Activated CD4-positive, alpha-beta T cell treated with anti-CD3 and anti-CD28 coated beads for 4 hours (primary cell): ENCODE measurements at regions not wholly inside any gene's neighbourhood (a gene's known extent, or its start where the extent isn't known, plus 50 kb on each side); places are given as distances from the start of the nearest gene placed in this dataset.

Source experiments
- DNase-seq, 2 donors: peaks; one replicate each; pipeline ENCODE4 v3.0.0-alpha.2; 2020

- no peak for DNase-seq
Observed at GRCh38 chr10:90347239-90347638, 510.6 kb downstream of the HTR7 start.

- no peak for DNase-seq
Observed at GRCh38 chr10:90350122-90350521, 507.7 kb downstream of the HTR7 start.

DNA sequence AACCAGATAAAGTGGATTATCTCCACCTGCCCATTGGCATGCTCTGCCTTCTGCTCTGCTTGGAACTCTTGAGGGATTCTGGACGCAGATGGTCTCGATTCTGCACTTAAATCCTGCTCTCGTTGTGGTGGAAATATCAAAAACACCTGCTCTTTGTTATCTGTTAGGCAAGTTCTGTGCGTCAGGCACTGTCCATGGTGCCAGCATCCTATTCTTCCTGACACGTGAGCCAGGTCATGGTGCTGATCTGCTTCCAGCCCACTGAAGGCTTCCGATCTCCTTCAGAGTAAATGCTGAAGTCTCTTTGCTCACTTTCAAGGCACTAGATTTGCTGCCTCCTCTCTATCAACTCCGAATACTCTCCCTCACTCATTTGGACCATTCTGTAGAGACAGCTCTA lies 505.6 kb downstream of the HTR7 start:
- no peak for DNase-seq

DNA sequence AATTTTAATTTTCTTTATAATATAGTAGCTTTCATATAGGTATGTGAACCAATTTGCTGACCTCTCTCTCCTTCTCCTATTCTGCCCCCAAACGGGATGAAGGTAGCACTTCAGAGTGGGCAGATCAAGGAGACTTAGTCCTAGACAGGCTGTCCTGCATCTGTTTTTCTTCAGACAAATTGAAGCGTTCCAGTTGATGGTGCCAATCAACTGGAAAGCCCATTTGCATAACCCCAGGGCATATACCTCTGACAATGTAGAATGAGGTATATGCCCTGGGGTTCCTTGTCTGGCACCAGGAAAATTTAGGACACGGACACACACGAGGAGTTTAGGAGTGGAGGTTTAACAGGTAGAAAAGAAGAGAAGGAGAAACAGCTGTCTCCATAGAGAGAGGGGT lies 502.9 kb downstream of the HTR7 start:
- DNase-seq = no peak

- DNase-seq = no peak
Observed at GRCh38 chr10:90363799-90364483, 493.9 kb downstream of the HTR7 start.

DNA sequence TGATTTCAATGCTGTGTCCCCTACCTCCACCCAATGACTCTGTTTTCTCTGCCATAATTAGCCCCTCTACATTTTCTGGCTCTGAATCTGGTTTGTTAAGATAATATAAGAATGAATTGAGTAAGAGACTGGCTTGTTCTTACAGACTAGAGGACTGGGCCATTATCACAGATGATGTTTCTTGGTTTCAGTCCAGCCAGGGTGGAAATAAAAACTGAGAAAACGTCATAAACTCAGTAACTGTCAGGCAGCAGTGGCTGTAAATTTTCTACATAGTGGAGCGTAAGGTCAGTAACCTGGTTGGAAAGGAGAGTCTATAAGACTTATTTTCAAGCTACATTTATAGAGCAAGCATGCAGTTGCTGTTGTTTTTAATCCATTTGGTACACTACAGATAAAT lies 485.4 kb downstream of the HTR7 start:
- DNase-seq = no peak

- DNase-seq = no peak
Observed at GRCh38 chr10:90373911-90374310, 483.9 kb downstream of the HTR7 start.

GRCh38 chr10:90378524-90379076 lies 479.2 kb downstream of the HTR7 start:
- DNase-seq = no peak

DNA sequence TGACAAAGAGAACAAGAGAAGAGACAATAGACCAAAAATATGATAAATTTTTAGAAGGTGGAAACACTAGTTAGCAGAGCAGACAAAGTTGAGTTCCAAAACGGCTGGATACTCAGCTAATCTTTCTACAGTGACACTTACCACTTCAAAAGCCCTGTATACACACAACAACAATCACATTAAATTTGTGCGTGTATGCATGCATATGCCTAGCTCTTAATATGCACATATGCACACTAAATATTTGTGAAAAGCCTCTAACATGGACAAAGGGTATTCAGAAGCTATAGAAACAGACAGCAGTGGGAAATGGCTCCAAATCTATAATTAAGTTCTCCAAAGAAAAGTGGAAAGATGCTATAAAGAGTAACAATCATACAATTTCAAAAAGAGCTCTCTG lies 476.4 kb downstream of the HTR7 start:
- no peak for DNase-seq

- no peak for DNase-seq
Observed at GRCh38 chr10:90389876-90390275, 468.0 kb downstream of the HTR7 start.

GRCh38 chr10:90394311-90394710 lies 463.5 kb downstream of the HTR7 start:
- DNase-seq = no peak

GRCh38 chr10:90396721-90397120 lies 461.1 kb downstream of the HTR7 start:
- no peak for DNase-seq

- DNase-seq = no peak
Observed at GRCh38 chr10:90398566-90398965, 459.3 kb downstream of the HTR7 start.

GRCh38 chr10:90399782-90400181 lies 458.1 kb downstream of the HTR7 start:
- no peak for DNase-seq

DNA sequence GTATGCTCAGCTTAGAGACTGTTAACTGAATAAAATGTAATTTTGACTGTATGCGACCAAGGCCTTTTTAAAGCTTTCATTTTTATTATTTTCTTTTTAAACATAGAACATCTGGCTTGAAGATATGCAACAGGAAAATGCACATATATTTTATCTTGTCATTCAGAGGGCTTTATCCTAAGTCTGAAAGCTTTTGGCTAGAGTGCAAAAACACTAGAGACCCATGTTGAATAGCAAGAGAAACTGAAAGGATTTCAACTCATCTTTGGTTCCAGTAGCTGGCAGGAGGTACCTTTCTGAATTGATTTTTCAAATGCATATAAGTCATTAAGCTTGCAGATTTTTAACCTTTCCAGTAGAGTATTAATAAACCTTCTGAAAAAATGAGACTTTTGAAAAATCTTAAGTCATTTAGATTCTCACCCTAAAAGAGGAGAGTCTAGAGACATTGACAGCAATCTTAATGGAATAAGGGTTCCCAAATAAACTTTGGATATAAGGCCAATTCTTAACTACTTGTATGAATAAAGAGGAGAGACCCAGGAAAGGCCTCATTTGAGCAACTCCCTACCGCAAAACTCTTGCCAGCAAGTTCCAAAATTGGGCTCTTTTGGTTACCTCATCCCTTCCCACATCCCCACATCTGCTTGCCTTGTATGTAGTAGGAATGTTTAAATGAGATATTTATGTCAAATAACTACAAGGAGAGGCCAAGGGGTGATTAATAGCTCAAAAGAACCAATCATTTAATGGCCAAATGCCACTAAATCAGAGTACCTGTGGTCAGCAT lies 454.4 kb downstream of the HTR7 start:
- DNase-seq = no peak

GRCh38 chr10:90407131-90407530 lies 450.7 kb downstream of the HTR7 start:
- no peak for DNase-seq

DNA sequence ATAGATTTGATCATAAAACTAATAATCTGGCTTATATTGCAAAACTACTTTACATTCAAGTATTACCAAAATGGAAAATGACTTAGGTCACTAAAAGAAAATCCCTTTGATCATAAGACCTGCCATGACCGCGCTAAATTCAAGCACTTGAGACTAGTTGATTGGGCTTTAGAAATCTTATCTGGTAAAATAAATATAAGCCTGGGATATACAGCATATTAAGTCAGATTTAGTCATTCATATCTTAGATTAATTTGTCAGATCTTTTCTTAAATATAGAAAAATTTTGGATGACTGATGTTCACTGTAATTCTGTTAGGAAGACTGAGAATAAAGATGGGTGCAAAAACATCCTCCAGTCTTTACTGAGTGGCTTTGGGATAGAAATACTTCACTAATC lies 450.0 kb downstream of the HTR7 start:
- DNase-seq = no peak

DNA sequence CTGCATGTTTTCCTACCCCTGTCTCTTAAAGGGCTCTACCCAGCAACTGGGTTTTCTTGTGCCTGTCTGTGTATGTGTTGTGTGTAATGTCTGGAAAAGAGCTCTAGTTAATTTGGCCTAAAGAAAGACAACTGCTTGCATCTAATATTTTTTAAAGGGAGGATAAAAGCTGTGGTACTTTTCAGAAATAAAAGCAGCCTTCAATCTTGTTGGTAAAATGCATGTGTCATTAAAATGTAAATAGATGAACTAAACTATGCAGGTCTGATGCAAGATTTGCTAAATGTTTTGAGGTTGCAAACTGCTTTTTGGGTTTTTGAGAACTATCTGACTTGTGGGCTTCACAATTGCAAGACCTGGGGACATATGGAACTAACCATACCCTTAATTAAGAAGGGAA lies 445.3 kb downstream of the HTR7 start:
- no peak for DNase-seq

- no peak for DNase-seq
Observed at GRCh38 chr10:90413196-90413595, 444.6 kb downstream of the HTR7 start.

- DNase-seq = no peak
Observed at GRCh38 chr10:90414926-90415325, 442.9 kb downstream of the HTR7 start.

DNA sequence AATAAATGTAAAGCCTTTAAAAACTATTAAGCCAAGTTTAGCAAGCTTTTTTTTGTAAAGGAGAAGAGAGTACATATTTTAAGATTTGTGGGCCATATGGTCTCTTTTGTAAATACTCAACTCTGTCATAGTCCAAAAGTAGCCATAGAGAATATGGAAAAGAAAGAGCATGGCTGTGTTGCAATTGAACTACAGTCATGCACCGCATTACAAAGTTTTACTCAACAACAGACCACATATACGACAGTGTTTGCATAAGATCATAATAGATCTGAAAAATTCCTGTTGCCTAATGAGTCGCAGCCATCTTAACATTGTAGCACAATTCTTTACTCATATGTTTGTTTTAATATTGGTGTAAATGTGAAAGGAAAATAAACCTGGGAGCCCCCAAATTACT lies 440.8 kb downstream of the HTR7 start:
- DNase-seq = no peak

GRCh38 chr10:90417476-90418210 lies 440.2 kb downstream of the HTR7 start:
- DNase-seq = no peak

DNA sequence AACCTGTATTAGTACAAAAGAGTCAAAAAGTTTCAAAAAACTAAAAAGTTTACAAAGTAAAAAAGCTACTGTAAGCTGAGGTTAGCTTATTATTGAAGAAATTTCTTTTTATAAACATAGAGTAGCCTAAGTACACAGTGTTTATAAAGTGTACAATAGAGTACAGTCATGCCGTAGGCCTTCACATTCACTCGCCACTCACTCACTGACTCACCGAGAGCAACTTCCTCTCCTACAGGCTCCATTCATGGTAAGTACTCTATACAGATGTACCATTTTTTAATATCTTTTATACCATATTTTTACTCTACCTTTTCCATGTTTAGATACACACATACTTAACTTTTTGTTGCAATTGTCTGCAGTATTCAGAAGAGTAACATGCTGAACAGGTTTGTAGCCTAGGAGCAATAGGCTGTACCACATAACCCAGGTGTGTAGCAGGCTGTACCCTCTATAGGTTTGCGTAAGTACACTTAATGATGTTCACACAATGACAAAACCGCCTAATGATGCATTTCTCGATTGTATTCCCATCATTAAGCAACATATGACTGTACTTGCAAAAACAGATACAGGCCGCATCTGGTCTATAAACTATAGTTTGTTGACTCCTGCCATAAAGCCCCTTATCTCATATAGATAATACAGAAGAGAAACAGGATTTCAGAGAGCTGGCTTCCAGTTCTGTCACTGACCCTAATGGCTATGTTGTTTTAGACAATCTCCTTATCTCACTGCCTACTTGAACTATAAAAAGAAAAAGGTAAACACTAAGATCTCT lies 438.8 kb downstream of the HTR7 start:
- no peak for DNase-seq
